H1 (cell line): ENCODE measurements at regions not wholly inside any gene's neighbourhood (a gene's known extent, or its start where the extent isn't known, plus 50 kb on each side); places are given as distances from the start of the nearest gene placed in this dataset.

Experiments used
- CTCF ChIA-PET: fragments of 300-600 bp; sonication (Branson Sonifier 250); formaldehyde crosslinking; loops from one replicate; lab custom pipeline; 2021; ENCODE audit not compliant: partially characterized antibody; lab: Charles Lee
- POLR2A ChIA-PET: fragments of 300-600 bp; sonication (Branson Sonifier 250); formaldehyde crosslinking; loops from one replicate; lab custom pipeline; 2021; ENCODE audit warnings: inconsistent platforms; ENCODE audit not compliant: partially characterized antibody; lab: Charles Lee
- DNase-seq, 2 experiments: peaks; one replicate each; pipeline versions ENCODE4 v3.0.0 to v3.0.0-alpha.2; 2010 to 2022; ENCODE audit warnings: low spot score in 2 of 2, low read depth in 1 of 2, mixed read lengths in 1 of 2
- FAIRE-seq: peaks from 2 replicates; lab custom pipeline; 2011; peaks lifted over from hg19 to GRCh38; lab: Jason Lieb, UNC
- H2AFZ ChIP-seq: 2 replicates; pipeline ENCODE4 v1.8.1; 2012; ENCODE audit warnings: low read length, inconsistent platforms
- H2AK5ac ChIP-seq: 2 replicates; pipeline ENCODE4 v1.6.1; 2013; ENCODE audit warnings: low read depth, low read length
- H2BK120ac ChIP-seq: replicated peaks from 2 replicates; pipeline ENCODE3; 2013; ENCODE audit warnings: low read depth, low read length, inconsistent platforms
- H2BK12ac ChIP-seq: 2 replicates; pipeline ENCODE4 v1.6.1; 2013; ENCODE audit warnings: low read depth, low read length
- H2BK15ac ChIP-seq: 2 replicates; pipeline ENCODE4 v1.6.1; 2013; ENCODE audit warnings: low read length
- H2BK20ac ChIP-seq: 2 replicates; pipeline ENCODE4 v1.6.1; 2013; ENCODE audit warnings: low read length
- H2BK5ac ChIP-seq: 2 replicates; pipeline ENCODE4 v1.6.1; 2013; ENCODE audit warnings: low read depth, low read length
- H3K14ac ChIP-seq: 2 replicates; pipeline ENCODE4 v1.6.1; 2013; ENCODE audit warnings: inconsistent platforms; ENCODE audit not compliant: insufficient read length
- H3K18ac ChIP-seq: 2 replicates; pipeline ENCODE4 v1.6.1; 2013; ENCODE audit warnings: low read length; ENCODE audit errors: extremely low read depth
- H3K23ac ChIP-seq: 2 replicates; pipeline ENCODE4 v1.6.1; 2013; ENCODE audit warnings: inconsistent platforms; ENCODE audit not compliant: insufficient read length
- H3K23me2 ChIP-seq: 2 replicates; pipeline ENCODE4 v1.6.1; 2013; ENCODE audit warnings: low read depth, low read length
- H3K27ac ChIP-seq: 2 replicates; pipeline ENCODE4 v1.6.1; 2011; ENCODE audit warnings: low read depth, low read length, inconsistent platforms
- H3K27me3 ChIP-seq, 4 experiments: replicated peaks in 1 of 4; 1 replicate in 1 of 4; 2 replicates in 3 of 4; pipeline versions ENCODE4 v1.6.1 to v1.8.1; 2011 to 2013; ENCODE audit warnings: low read length in 3 of 4, mild to moderate bottlenecking in 3 of 4, inconsistent platforms in 2 of 4, mixed read lengths in 2 of 4, moderate library complexity in 1 of 4; ENCODE audit not compliant: control insufficient read depth in 3 of 4, insufficient read depth in 3 of 4; ENCODE audit errors: extremely low read depth in 1 of 4
- H3K36me3 ChIP-seq, 4 experiments: 2 replicates each; pipeline versions ENCODE4 v1.6.1 to v1.8.1; 2011 to 2013; ENCODE audit warnings: mild to moderate bottlenecking in 4 of 4, low read length in 3 of 4, moderate library complexity in 2 of 4, control low read depth in 1 of 4, inconsistent platforms in 1 of 4; ENCODE audit not compliant: insufficient read depth in 4 of 4, control insufficient read depth in 2 of 4
- H3K4ac ChIP-seq: replicated peaks from 2 replicates; pipeline ENCODE3; 2013; ENCODE audit warnings: low read length, low read depth, mixed read lengths, inconsistent platforms; ENCODE audit not compliant: insufficient read length
- H3K4me1 ChIP-seq, 4 experiments: replicated peaks in 1 of 4; 1 replicate in 1 of 4; 2 replicates in 3 of 4; pipeline versions ENCODE4 v1.6.1 to v1.8.1; 2011 to 2013; ENCODE audit warnings: low read length in 3 of 4, inconsistent platforms in 2 of 4, mixed read lengths in 1 of 4; ENCODE audit not compliant: insufficient read depth in 4 of 4, control insufficient read depth in 3 of 4
- H3K4me2 ChIP-seq, 2 experiments: 2 replicates each; pipeline versions ENCODE4 v1.6.1 to v1.8.1; 2011 to 2013; ENCODE audit warnings: low read depth in 2 of 2, low read length in 2 of 2, control low read depth in 1 of 2, inconsistent platforms in 1 of 2, mild to moderate bottlenecking in 1 of 2; ENCODE audit not compliant: insufficient read depth in 1 of 2
- H3K4me3 ChIP-seq, 4 experiments: fragments of 200-600, 300-600 bp in 1 of 4; sonication (generic), shearing (Covaris generic), sonication (Bioruptor Twin) in 1 of 4; 2 replicates each; pipeline versions ENCODE4 v1.5.1 to v1.8.1; 2011 to 2016; ENCODE audit warnings: low read length in 4 of 4, low read depth in 3 of 4, control low read depth in 2 of 4, inconsistent platforms in 2 of 4, mild to moderate bottlenecking in 2 of 4, mixed read lengths in 1 of 4, moderate library complexity in 1 of 4; ENCODE audit not compliant: insufficient read depth in 2 of 4; ENCODE audit errors: extremely low read depth in 1 of 4
- H3K56ac ChIP-seq: replicated peaks from 2 replicates; pipeline ENCODE3; 2013; ENCODE audit warnings: low read depth, mild to moderate bottlenecking, mixed read lengths, low read length, inconsistent platforms; ENCODE audit not compliant: insufficient read length
- H3K79me1 ChIP-seq: 2 replicates; pipeline ENCODE4 v1.6.1; 2013; ENCODE audit warnings: low read depth, low read length, control low read depth
- H3K79me2 ChIP-seq, 2 experiments: 2 replicates each; pipeline versions ENCODE4 v1.6.1 to v1.8.1; 2012 to 2013; ENCODE audit warnings: low read length in 2 of 2, mild to moderate bottlenecking in 2 of 2, inconsistent platforms in 1 of 2; ENCODE audit not compliant: insufficient read depth in 2 of 2, control insufficient read depth in 1 of 2
- H3K9ac ChIP-seq, 4 experiments: replicated peaks in 1 of 4; 1 replicate in 1 of 4; 2 replicates in 3 of 4; pipeline versions ENCODE4 v1.6.1 to v1.8.1; 2011 to 2013; ENCODE audit warnings: low read depth in 3 of 4, low read length in 3 of 4, control low read depth in 2 of 4, mild to moderate bottlenecking in 2 of 4, moderate library complexity in 2 of 4, inconsistent platforms in 1 of 4; ENCODE audit errors: extremely low read depth in 1 of 4
- H3K9me3 ChIP-seq, 2 experiments: 2 replicates each; pipeline versions ENCODE4 v1.6.1 to v1.8.1; 2012 to 2013; ENCODE audit warnings: mild to moderate bottlenecking in 2 of 2, moderate library complexity in 2 of 2, control low read depth in 1 of 2, inconsistent platforms in 1 of 2, low read depth in 1 of 2, low read length in 1 of 2, mixed read lengths in 1 of 2; ENCODE audit not compliant: insufficient read depth in 2 of 2
- H4K20me1 ChIP-seq, 2 experiments: replicated peaks in 1 of 2; 2 replicates each; pipeline versions ENCODE3 to v1.8.1; 2011 to 2013; ENCODE audit warnings: inconsistent platforms in 2 of 2, low read length in 2 of 2, mild to moderate bottlenecking in 1 of 2; ENCODE audit not compliant: insufficient read depth in 2 of 2, control insufficient read depth in 1 of 2
- H4K5ac ChIP-seq: 2 replicates; pipeline ENCODE4 v1.6.1; 2013; ENCODE audit warnings: low read length, low read depth, mixed read lengths, inconsistent platforms; ENCODE audit not compliant: insufficient read length
- H4K8ac ChIP-seq: 2 replicates; pipeline ENCODE4 v1.8.0; 2013; ENCODE audit warnings: mild to moderate bottlenecking, moderate library complexity, low read length, inconsistent platforms; ENCODE audit not compliant: insufficient read depth; ENCODE audit errors: extremely low read depth
- H4K91ac ChIP-seq: replicated peaks from 2 replicates; pipeline ENCODE3; 2013; ENCODE audit warnings: low read length, mixed read lengths, inconsistent platforms; ENCODE audit not compliant: insufficient read length
- TBP ChIP-seq: IDR thresholded peaks from 2 replicates; pipeline ENCODE4 v1.6.1; 2011; ENCODE audit warnings: low read depth, low read length, improper control_type of control experiment
- TCF12 ChIP-seq: IDR thresholded peaks from 2 replicates; pipeline ENCODE4 v1.6.1; 2011; ENCODE audit warnings: low read depth, mild to moderate bottlenecking, low read length
- WGBS, 2 experiments: shearing (Covaris generic) in 1 of 2; methylation state at CpG; one replicate each; pipeline versions ENCODE4 v1.1.6 to v1.1.7; 2013 to 2015; ENCODE audit warnings: low lambda C conversion rate in 2 of 2, mixed read lengths in 2 of 2, inconsistent platforms in 1 of 2, low coverage in 1 of 2, missing lambda C conversion rate in 1 of 2; ENCODE audit not compliant: insufficient replicate concordance in 2 of 2, insufficient coverage in 1 of 2, insufficient read length in 1 of 2; ENCODE audit errors: extremely low coverage in 1 of 2, missing lambda C conversion rate in 1 of 2; 5-methylcytosine and 5-hydroxymethylcytosine counted together

DNA sequence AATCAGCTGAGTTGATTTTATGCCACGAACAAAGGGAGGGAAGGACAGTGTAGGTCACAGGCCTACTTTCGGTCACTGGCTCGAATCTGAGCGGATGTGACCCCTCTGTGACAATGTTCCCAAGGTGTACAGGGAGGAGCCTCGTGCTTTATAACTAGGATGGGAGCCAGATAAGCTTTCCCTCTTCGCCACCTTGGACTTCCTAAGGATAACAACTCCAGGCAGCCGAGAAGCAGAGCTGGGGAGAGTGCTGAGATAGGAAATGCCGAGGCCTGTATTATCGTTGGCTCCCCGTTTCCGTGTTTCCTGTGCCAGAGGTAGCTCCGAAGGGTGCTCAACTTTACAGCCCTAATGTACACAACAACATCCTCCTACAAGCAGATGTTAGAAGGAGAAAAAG, 217.8 kb upstream of the IRX3 start:
- H3K36me3 ChIP-seq: no peaks in the 10 kb centered on the region
- H3K56ac ChIP-seq: no peak overlapping the region
- no peak overlapping the region for H3K9ac ChIP-seq
- no peak overlapping the region for H2BK20ac ChIP-seq
- 66% methylated on average over 12 of the region's 12 CpGs; no CpG with 5 or more reads in 1 of the 2 experiments for WGBS, 2 experiments
- no peak overlapping the region for H3K4ac ChIP-seq
- H3K4me2 ChIP-seq: peak overlapping the region in 1 of 2 experiments; percentile 30; a peak in 1 of 4 replicates
- H3K4me3 ChIP-seq: no peak overlapping the region
- H3K79me1 ChIP-seq: no peaks in the 10 kb centered on the region
- H2BK120ac ChIP-seq: no peak overlapping the region
- H3K27me3 ChIP-seq: no peaks in the 10 kb centered on the region
- H2AK5ac ChIP-seq: no peak overlapping the region
- H3K23me2 ChIP-seq: 0 out of 2 replicates have a peak, but pooled peaks cover 2% of the 10 kb centered on the region
- no peak overlapping the region for H3K27ac ChIP-seq
- H2BK5ac ChIP-seq: no peak overlapping the region
- 0 out of 2 replicates have a peak overlapping the region, but pooled peaks have one; percentile 1 for H2BK15ac ChIP-seq
- H2BK12ac ChIP-seq: 0 out of 2 replicates have a peak overlapping the region, but pooled peaks have one; percentile 30
- no peaks in the 10 kb centered on the region for H4K20me1 ChIP-seq
- no peaks in the 10 kb centered on the region for H3K79me2 ChIP-seq
- H3K4me1 ChIP-seq: peaks cover 3 to 29% (median 10%) of the 10 kb centered on the region in 4 experiments; a peak in 4 of 7 replicates
- POLR2A ChIA-PET: no interaction called here
- peak; percentile 42 for FAIRE-seq
- no peak for DNase-seq
- H3K23ac ChIP-seq: no peak overlapping the region
- H4K8ac ChIP-seq: no peak overlapping the region
- peak overlapping the region; percentile 2; the same call in 1 of the 2 replicates for H3K18ac ChIP-seq
- CTCF ChIA-PET: interaction anchor here (0.7 to 1.4 kb wide), 3 partner anchors 14 to 129 kb away, joined by 3 to 4 read pairs (median 4); no protein-coding TSS in a partner anchor
- no peak overlapping the region for H3K14ac ChIP-seq
- no peak overlapping the region for H4K5ac ChIP-seq
- TF ChIP-seq TBP (no peak), TCF12 (0 out of 2 replicates have a peak, but pooled peaks have one; percentile 10)
- H2AFZ ChIP-seq: peak overlapping the region; percentile 97
- H4K91ac ChIP-seq: no peak overlapping the region
- no peaks in the 10 kb centered on the region for H3K9me3 ChIP-seq
